Limb (tissue), 2 donors: ENCODE measurements at regions not wholly inside any gene's neighbourhood (a gene's known extent, or its start where the extent isn't known, plus 50 kb on each side); places are given as distances from the start of the nearest gene placed in this dataset.
A peak's percentile ranks its signal among the peaks of the same experiment; 100 is the strongest.

ENCODE experiments used
- DNase-seq, 2 donors: peaks; one replicate each; pipeline ENCODE4 v3.0.0-alpha.2; 2016; ENCODE audit errors: extremely low spot score in 2 of 2

DNA sequence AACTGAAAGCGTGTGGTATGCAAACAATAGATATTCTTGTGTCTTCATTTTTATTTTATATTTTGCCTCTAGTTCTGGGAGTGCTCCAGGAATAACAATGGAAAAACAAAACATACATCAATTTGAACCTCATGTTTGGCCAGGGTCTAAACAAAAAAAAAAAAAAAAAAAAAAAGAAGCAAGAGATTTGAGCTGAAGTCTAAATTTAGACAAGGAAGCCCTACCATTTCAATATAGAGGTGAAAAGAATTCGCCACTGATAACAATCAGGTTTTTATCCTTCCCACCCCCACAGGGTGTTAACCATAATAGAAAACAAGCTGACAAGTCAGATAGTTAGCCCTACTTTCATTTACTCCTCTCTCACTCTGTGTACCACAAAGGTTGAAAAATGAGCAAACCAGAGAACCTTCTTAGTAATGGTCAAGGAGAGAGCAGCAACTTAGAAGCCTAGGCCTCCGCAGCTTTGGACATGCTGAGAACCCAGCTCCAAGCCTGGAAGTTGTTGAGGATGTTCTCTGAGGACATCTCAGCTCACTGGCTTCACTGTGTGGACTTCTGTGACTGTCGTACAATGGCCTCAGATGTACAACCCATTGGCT, 118.2 kb upstream of the HMHB1 start:
- DNase-seq, result no peak

DNA sequence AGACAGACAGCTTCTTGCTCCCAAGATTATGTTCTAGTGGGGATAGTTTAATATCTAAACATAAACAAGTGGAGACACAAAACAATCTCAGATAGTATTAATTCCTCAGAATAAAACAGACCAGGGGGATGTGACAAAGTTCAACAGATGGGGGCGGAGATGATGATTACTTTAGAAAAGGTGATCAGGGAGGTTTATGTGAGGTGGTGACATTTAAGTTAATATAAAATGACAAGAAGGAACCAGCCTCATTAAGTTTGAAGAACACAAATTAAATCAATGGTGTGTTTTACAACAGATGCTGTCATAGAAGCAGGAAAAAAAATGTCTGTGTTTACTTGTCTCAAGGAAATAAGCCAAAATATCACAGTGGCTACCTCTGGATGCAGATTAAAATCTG, 119.6 kb upstream of the HMHB1 start:
- no peak for DNase-seq

DNA sequence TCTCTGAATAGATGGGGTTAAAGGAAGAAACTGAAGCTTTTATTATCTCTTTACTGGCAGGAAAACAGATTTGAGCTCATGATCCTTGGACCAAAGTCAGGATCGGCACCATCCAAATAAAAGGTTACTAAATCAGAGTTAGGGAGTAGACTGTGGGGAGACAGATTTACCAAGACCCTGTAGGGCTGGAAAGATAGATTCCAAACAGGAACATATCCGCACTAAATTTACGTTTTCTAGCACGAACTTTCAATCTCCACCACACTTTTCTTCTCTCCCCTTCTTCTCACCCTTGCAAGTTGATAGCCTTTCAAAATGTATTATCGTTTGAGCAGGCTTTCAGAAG, 120.0 kb upstream of the HMHB1 start:
- DNase-seq, result no peak

DNA sequence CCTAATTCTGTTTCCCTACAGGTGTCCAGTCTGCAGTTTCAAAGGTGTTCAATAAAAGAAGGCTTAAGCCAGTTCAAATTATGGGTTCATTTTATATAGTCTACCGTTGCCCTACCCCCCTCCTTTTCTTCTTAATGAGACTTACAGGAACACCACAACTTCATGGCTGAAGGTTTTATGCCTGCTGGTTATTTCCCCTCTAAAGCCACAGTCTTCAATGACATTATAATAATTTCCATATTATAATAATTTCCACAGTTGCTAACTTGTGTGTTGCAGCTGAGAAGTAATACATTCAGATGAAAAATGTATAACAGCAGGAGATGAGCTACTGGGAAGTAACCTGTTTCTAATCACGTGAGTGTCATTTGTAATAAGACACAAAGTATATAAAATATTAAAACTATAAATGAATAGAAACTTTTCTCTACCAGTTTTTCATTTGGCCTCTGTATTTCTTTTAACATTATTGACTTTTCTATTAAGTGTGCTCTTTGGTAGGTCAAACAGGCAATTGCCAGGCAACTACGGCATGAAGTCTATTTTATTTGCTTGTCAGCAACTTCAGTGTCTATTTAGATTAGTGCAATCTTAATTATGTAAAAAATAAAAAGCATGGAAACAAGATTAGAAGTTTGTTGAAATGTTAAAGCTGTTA, 120.5 kb upstream of the HMHB1 start:
- DNase-seq, result no peak

DNA sequence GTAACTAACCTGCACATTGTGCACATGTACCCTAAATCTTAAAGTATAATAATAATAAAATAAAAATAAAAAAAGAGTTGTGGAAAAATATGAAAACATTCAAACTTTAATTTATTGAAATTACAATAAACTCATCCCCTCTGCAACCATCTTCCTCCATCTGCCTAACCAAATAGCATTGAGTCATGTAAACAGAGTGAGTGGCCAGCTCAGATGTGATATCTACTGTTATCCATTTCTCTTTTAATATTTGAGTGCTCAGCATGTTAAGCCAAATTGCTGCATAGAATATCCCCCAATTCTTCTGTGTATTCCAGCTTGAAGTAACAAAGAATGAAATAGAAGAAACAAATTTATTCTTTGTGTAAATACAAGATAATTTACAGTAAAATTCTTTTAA, 124.4 kb upstream of the HMHB1 start:
- DNase-seq, result no peak

DNA sequence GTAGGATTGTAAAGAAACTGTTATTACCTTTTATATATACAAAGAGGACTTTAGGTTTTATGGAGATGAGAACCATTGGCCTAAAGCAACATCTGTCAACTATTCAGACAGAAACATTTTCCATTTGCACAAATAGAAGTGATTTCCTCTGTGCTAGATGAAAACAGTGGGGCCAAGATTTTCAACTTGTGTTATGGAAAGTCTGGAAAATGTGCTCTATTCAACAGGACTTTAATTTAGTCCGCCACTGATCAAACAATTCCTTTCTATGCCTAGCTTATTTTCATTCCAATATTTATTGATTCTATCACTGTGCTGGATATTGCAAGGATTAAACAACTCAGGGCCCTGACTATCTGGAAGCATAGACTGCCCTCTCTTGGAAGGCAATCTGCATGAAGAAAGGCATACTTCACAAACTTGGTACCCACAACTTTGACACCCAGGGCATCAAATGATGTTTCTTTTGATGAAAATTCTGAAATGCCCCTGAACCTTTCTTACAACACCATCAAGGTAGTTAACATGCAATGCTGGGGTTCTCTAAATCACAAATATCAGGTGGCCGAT, 126.6 kb upstream of the HMHB1 start:
- no peak for DNase-seq

DNA sequence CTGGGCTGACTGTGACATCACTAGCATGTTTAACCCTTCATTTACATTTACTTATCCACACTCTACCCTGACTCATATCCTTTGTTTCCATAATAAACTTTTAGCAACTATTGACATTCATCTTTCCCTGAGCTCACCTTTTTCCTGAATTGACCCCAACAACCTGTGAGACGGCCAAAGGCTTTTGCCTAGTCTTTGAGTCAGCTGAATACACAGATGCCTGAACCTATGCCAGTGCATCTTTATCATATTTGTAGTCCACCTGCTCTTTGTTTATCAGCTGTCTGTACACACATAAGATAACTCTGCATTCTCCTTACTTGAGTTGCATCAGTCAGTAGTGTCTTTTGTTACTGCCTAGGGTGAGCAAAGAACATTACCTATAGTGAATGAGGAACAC, 128.5 kb upstream of the HMHB1 start:
- no peak for DNase-seq

DNA sequence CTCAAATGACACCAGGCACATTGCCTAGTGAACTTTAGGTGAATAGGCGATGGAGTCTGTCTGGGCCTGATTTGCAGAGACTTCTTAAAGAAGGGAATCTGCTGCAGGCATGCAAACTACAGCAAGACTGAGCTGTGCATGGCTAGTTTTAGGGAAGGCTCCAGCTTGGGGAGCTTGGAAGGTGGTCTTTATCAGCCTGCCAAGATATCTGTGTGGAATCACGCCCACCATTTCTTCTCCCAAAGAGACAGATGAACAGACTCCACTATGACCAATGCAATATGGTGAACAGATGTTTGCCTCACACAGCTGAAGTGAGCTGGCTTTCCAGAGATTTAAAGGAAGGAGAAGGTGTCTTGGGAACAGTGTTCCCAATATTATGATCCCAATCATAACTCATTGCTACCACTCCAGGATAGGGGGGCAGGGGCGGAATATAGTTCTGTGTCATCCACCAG, 129.0 kb upstream of the HMHB1 start:
- DNase-seq, result peak; percentile 41 to 71

DNA sequence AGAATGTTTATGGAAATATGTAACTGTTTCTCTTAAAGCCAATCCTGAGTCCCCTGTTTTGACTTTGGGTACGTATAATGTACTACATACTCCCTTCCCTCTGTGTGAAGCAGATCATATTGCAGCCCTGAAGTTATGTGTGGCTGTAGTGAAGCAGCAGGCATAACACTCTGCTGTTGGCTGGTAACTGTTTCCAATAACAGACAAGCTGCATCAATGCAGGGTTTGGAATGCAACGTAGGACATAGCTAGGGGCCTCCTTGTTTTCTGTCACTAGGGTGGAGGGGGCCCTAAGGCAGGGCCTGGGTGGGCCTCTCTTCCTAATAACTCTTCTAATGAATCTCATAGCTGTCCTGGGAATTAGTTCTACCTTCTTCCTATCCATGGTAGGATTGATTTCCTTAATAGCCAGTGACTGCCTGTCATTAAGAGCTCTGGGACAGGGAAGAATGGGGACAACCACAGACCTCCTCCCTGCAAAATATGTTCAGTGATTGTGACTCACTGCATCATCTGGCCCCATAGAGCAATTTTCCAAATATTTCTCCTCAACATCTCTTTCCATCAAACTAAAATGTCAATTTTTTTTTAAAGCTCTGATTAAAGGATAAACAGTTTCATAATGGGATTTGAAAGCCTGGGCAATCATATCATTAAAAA, 129.6 kb upstream of the HMHB1 start:
- DNase-seq, result peak; percentile 59 to 89

DNA sequence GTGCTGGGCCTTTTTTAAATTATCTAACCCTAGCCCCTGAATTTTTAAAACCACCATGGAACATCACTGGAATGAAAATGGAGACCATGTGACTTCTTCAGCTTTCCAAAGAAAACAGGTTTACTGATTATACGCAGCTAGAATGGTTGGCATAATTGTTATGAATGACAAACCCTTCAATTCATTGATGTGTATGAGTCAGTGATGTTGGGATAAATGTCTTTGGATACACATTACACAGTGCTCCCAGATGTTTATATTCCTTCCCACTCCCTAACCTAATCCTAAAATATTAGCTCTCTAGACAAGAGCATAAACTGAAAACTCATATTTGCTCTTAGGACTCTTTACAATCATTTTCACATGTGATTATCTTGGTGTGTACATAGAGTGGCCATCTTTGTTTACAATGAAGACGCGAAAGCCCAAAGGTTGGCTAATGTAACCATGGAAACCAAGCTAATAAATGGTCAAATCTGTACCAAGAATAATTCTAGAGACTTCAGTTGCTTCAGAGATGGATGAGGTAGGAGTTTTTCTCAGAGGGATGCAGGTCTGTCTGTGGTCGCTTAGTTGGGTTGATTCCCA, 131.2 kb upstream of the HMHB1 start:
- no peak for DNase-seq

DNA sequence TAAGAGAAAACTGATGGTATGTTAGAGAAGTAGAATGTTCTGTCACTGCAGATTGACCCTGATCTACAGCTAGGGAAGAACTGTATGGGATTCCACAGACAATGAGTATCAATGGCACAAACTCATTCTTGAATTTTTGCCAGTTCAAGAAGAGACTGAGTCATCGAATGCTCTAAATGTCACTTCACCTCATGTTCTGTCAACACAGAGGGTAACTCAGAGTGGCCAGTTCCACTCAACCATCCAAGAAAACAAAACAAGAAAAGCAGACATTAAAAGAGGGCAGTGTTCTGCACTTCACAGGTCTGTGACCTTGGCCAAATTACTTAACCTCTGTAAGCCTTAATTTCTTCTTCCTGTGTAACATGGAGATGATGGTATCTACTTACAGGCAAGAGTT, 132.2 kb upstream of the HMHB1 start:
- no peak for DNase-seq

DNA sequence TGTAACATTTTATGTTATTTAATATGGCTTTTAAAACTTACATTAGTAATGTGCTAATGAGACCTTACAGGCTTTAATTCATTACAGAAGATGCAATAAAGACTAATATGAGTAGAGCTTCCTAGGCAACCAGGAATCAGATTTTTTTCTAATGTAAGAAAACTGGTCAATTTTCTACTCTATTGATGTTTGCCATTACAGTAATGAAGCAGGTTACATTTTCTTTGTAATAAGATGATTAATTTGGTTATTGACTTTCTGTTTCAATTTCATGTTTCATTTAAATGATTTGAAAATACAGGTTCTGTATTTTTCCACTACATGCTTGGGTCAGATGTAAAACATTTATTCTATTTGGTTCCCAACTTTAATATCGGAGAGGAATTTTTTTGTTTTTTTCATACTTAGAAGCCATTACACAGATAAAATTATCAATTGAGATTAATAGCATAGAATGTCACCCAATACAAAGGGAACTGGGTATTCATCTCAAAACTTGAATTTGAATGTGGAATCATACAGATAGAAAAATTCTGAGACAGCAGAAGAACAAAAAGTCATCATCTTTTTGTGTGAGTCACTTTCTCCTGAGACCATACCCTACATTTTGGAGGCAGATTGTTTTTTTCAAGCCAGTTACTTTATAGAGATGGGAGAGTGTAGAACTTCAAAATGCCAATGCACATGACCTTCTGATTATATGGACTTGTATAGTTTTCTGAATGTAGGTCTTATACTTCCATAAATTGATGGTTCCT, 133.6 kb upstream of the HMHB1 start:
- DNase-seq, result no peak

DNA sequence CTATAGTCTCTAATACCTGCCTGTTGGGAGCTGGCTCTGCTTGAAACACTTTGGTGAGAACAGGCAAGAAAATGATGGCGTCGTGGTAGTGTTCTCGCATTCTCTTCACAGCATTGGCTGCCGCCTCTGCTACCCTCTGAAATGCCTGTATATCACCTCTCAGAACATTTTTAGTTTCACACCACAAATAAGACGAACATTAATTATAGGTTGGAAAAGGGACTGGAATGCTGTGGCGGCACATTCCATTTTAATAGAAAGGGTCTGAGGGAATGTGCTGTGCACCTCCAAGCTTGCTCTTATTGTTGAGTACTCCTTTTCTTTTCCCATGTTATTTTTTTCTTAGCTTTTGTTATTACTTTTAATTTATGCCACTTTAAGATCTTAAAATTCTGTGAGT, 134.6 kb upstream of the HMHB1 start:
- DNase-seq, result no peak

DNA sequence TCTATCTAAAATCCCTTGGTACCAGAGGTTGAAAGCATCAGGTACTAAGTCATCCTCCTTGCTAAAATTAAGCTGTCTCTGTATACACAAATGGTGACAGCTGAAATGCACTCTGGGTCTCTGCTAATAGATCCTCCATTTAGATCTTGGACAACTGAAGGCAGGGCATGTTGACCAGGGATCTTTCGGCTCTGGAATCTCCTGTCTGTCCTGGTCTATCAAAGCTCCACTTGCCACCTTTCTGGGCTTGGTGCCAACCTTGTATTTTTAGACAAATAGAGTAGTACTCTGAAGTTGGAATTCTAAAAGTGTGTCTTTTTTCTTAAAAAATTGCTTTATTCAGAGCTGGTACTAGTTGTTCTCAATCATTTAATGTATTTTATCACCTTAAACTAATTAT, 135.2 kb upstream of the HMHB1 start:
- DNase-seq, result no peak

DNA sequence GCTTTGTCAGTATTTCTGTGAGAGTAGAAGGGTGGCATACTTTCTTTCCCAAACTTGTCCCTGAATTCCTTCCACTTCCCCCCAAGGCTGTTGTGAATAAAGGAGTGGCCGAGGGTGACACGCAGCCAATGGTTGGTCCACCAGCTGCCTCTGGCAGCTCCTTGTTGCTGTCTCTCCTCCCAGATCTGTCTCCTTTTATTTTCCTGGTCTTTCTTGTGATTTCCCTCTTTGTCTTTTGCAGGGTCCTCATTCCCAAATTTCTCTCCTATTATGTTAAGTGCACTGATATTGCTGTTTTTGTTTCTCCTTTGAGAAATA, 137.5 kb upstream of the HMHB1 start:
- no peak for DNase-seq

DNA sequence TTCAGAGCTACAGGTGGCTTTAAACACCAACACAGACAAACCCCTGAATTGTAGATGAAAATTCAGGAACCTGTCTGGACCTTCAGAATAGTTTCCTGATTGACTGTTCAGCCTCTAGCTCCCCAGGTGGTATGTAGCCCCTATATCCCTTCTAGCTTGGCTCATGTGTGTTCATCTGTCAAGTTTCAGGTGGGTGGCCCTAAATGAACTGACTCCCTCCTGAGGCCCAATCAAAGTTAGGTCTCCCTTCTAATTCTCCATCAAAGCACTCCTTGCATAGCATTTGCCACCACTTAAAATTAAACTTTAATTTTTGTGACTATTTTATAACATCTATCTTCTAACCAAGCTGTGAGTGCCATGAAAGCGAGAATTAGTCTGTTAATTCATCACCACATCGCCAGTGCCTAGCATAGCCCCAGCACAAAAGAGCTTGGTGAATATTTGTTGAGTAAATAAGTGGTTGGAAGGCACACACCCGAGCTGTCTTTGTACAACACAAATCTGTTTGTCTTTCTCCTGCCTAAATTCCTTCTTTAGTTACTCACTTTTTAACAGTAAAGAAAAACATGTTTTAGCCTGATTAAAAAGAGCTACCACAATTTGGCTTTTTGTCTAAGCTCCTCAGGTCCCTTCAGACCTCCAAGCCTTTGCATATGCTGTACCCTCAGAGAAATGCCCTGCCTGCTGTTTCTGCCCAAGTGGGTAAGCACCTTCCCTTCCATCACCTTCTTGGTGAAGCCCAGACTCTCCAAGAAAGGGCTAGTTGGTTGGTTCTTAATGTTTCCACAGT, 138.1 kb upstream of the HMHB1 start:
- no peak for DNase-seq

DNA sequence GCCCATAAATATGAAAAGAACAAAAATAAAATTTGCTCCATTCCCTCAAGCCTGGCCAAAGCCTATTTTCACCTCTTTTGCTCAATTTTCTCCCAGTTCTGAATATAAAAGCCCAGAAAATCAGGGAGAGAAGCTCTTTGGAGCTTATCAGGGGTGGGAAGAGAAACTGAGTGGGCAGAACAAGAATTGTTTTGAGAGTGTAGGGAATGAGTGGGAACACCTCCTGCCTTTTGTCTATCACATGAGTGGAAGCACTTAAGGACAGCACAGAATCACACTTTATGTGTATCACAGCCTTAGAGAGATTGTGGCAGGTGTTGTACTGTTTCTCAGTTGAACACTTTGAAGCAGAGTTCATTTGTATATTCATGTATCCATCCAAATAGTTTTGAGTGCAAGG, 139.2 kb upstream of the HMHB1 start:
- no peak for DNase-seq

DNA sequence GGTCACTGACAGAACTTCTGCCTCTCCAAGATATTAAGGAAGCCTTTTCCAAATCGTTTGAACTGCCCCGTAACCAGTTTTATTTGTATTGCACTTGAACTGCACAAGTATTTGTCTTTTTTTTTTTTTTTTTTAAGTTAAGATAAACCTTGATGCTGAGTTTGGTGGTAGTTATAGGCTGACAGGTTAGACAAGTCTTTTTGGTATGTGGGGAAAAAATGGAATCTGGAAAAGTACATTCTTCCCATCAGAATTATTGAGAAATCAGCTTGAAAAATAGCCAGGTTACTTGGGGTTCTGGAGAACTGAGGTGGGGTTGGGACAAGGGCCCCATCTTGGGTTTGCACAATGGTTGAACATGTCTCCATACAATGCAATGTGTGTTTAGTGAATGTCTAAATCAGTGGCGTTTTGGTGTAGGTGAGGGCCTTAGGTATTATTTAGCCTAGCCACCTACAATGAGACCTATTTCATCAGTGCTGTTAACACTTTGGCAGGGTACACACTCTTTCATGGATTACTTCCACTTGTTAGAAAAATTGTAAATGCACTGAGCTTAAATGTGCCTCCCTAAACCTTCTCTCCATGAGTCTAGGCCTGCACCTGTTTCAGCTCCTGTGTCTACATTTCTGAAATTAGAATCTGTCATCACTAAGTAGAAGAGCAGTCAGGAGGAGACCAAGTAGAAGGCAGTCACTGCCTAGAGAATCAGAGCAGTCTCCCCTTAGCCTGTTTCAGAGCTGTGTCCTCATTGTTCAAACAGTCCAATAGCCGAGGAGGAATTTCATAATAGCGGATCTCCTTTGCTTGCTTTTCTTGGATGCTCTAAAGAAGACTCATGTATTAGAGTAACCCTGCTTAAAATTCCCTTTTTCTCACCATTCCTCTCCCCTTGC, 140.0 kb upstream of the HMHB1 start:
- no peak for DNase-seq

DNA sequence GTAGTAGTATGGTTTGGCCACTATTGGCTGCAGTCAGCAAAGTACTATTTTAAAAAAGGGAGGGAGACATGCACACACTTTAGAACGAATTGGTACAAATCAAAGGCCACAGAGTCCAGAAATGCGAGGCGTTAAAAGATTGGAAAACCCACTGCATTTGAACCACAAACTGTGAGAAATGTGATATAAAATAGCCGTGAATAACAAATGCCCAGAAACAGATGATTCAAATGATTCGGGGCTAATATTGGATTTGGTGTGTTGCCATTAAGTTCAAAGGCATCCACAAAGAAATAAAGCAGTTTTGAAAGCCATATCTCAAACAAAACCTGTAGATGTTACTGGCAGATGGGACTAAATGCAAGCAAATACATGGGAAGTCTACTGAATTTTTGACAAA, 140.9 kb upstream of the HMHB1 start:
- DNase-seq, result no peak

DNA sequence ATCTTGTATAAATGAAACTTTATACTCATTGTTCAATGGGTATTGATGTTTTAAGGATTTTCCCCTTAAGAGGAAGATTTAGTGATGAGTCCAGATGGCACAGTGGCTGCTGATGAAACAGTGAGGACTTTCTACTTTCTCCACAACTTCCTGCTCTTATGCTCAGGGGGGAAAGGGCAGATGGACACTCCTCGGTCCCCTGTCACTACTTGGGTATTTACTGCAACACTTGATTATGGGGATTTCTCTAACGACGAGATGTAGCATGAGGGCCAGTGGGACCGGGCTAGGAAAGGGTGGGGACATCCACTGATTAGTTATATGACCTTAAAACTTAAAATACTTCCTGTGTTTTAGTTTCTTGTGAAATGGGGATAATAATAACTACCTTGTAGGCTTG, 146.1 kb upstream of the HMHB1 start:
- DNase-seq, result no peak
